DOHH2 (cell line): ENCODE measurements at regions not wholly inside any gene's neighbourhood (a gene's known extent, or its start where the extent isn't known, plus 50 kb on each side); places are given as distances from the start of the nearest gene placed in this dataset.

Experiments used
- H3F3A ChIP-seq: fragments of 200-600 bp; sonication (generic), shearing (Covaris generic); 2 replicates; pipeline ENCODE4 v1.6.0; 2016; ENCODE audit warnings: antibody characterized with exemption, mild to moderate bottlenecking; ENCODE audit not compliant: control insufficient read depth, insufficient read depth
- H3K27ac ChIP-seq: fragments of 200-600 bp; sonication (generic); 2 replicates; pipeline ENCODE4 v1.5.1; 2014; ENCODE audit warnings: low read depth, mild to moderate bottlenecking, low read length, moderate library complexity
- H3K27me3 ChIP-seq: fragments of 200-600 bp; sonication (generic); 2 replicates; pipeline ENCODE4 v1.6.1; 2014; ENCODE audit warnings: mild to moderate bottlenecking, low read length, mixed read lengths; ENCODE audit not compliant: control insufficient read depth
- H3K36me3 ChIP-seq: fragments of 200-600 bp; sonication (generic); 2 replicates; pipeline ENCODE4 v1.6.1; 2014; ENCODE audit warnings: mild to moderate bottlenecking, low read length, moderate library complexity, mixed read lengths; ENCODE audit not compliant: control insufficient read depth
- H3K4me1 ChIP-seq: fragments of 200-600 bp; sonication (generic); 2 replicates; pipeline ENCODE4 v1.6.1; 2014; ENCODE audit warnings: mild to moderate bottlenecking, low read length, mixed read lengths; ENCODE audit not compliant: control insufficient read depth
- H3K4me2 ChIP-seq: fragments of 200-600 bp; sonication (generic); 2 replicates; pipeline ENCODE4 v1.6.0; 2014; ENCODE audit warnings: mild to moderate bottlenecking, low read length, moderate library complexity
- H3K4me3 ChIP-seq: fragments of 200-600 bp; sonication (generic); 2 replicates; pipeline ENCODE4 v1.5.1; 2014; ENCODE audit warnings: mild to moderate bottlenecking, low read length, mixed read lengths
- H3K79me2 ChIP-seq: fragments of 200-600 bp; sonication (generic); 2 replicates; pipeline ENCODE4 v1.6.1; 2014; ENCODE audit warnings: mild to moderate bottlenecking, low read length, mixed read lengths; ENCODE audit not compliant: control insufficient read depth
- H3K9me2 ChIP-seq: fragments of 200-600 bp; sonication (generic); replicated peaks from 2 replicates; pipeline ENCODE4 v1.6.1; 2014; ENCODE audit warnings: mild to moderate bottlenecking, low read length, mixed read lengths; ENCODE audit not compliant: control insufficient read depth
- H3K9me3 ChIP-seq: fragments of 200-600 bp; sonication (generic); 2 replicates; pipeline ENCODE4 v1.6.1; 2014; ENCODE audit warnings: antibody characterized with exemption, low read length, mixed read lengths; ENCODE audit not compliant: control insufficient read depth, insufficient read depth
- H4K20me1 ChIP-seq: fragments of 200-600 bp; sonication (generic); 2 replicates; pipeline ENCODE4 v1.6.0; 2014; ENCODE audit warnings: low read depth, mild to moderate bottlenecking, antibody characterized with exemption, low read length, moderate library complexity; ENCODE audit not compliant: control insufficient read depth, insufficient read depth
- EZH2phosphoT487 ChIP-seq: fragments of 200-600 bp; sonication (generic); IDR thresholded peaks from 2 replicates; pipeline ENCODE4 v1.6.1; 2017; ENCODE audit warnings: borderline replicate concordance, mild to moderate bottlenecking, antibody characterized with exemption, low read length, moderate library complexity, mixed read lengths
- TF ChIP-seq, protein P1 (sequence below): fragments of 200-600 bp; sonication (generic); IDR thresholded peaks from one replicate; pipeline ENCODE4 v1.5.1; 2014; ENCODE audit warnings: antibody characterized with exemption, mild to moderate bottlenecking, low read depth, low read length; ENCODE audit not compliant: poor library complexity, severe bottlenecking

DNA sequence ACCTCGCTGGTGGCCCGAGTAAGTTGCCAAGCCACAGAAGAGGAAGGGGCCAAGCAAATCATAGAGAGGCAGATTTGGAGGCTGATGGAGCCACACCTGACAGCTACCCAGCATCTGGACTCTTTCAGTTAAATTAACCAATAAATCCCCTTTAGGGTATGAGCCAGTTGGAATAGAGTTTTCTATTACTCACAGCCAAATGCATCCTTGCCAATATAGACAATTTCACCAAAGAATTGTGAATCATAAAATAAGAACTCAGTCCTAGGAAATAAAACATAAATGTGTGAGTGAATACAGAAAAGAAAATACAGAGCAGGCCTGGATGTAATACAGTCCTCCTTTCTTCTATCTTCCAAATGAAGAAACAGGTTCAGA, 161.6 kb upstream of the ANKRD28 start:
- no peaks in the 10 kb centered on the region for H4K20me1 ChIP-seq
- TF ChIP-seq, protein P1, sequence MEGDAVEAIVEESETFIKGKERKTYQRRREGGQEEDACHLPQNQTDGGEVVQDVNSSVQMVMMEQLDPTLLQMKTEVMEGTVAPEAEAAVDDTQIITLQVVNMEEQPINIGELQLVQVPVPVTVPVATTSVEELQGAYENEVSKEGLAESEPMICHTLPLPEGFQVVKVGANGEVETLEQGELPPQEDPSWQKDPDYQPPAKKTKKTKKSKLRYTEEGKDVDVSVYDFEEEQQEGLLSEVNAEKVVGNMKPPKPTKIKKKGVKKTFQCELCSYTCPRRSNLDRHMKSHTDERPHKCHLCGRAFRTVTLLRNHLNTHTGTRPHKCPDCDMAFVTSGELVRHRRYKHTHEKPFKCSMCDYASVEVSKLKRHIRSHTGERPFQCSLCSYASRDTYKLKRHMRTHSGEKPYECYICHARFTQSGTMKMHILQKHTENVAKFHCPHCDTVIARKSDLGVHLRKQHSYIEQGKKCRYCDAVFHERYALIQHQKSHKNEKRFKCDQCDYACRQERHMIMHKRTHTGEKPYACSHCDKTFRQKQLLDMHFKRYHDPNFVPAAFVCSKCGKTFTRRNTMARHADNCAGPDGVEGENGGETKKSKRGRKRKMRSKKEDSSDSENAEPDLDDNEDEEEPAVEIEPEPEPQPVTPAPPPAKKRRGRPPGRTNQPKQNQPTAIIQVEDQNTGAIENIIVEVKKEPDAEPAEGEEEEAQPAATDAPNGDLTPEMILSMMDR = no peak
- no peak for TF ChIP-seq EZH2phosphoT487
- no peaks in the 10 kb centered on the region for H3K79me2 ChIP-seq
- H3K9me2 ChIP-seq = no peaks in the 10 kb centered on the region
- H3F3A ChIP-seq = no peaks in the 10 kb centered on the region
- no peak overlapping the region for H3K4me3 ChIP-seq
- H3K27me3 ChIP-seq = no peaks in the 10 kb centered on the region
- no peaks in the 10 kb centered on the region for H3K4me1 ChIP-seq
- no peak overlapping the region for H3K27ac ChIP-seq
- H3K36me3 ChIP-seq = no peaks in the 10 kb centered on the region
- no peak overlapping the region for H3K4me2 ChIP-seq
- no peaks in the 10 kb centered on the region for H3K9me3 ChIP-seq

DNA sequence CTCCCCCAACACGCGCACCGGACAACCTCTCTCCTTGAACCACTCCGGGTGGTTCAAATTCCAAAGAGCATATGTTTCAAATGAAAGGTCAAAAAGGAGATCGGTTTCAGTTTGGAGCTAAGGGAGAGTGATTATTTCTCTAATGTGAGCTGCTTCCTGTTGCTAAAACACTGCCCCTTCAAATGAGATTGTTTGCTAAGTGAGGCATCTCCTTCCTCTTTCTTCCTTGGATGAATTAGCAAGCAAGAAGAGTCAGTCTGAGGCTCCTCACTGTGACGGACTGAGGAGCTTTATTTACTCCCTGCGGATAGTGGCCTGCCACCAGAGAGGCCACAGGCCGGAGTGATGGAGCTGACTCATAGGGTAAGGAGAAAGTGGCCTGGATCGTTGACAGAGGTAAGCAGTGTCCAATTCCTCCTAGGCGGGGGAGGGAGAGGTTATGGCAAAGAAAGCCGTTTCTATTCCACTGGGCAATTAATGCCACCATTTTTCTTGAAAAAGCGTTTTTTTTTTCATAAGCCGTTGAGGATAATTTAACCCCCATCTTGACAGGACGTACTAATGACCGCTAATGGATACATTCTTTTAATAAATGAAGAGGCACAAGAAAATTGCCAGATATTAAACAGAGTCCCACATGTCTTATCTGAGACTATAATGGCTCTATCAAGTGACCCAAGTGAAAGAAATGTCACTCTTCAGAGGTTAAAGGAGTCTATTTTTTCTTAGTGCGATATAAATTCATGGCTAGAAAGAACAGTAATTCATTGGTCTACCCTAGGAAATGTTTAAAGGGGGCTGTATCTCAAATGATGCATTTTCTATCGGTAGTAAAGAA, 167.0 kb upstream of the ANKRD28 start:
- no peaks in the 10 kb centered on the region for H3K9me2 ChIP-seq
- H3K27ac ChIP-seq = no peak overlapping the region
- H3K4me1 ChIP-seq = no peaks in the 10 kb centered on the region
- H3K79me2 ChIP-seq = no peaks in the 10 kb centered on the region
- H3K4me3 ChIP-seq = no peak overlapping the region
- H3K27me3 ChIP-seq = no peaks in the 10 kb centered on the region
- H3K4me2 ChIP-seq = no peak overlapping the region
- H3K36me3 ChIP-seq = no peaks in the 10 kb centered on the region
- H4K20me1 ChIP-seq = no peaks in the 10 kb centered on the region
- H3K9me3 ChIP-seq = no peaks in the 10 kb centered on the region
- H3F3A ChIP-seq = no peaks in the 10 kb centered on the region
- no peak for TF ChIP-seq EZH2phosphoT487
- TF ChIP-seq, protein P1 = no peak

DNA sequence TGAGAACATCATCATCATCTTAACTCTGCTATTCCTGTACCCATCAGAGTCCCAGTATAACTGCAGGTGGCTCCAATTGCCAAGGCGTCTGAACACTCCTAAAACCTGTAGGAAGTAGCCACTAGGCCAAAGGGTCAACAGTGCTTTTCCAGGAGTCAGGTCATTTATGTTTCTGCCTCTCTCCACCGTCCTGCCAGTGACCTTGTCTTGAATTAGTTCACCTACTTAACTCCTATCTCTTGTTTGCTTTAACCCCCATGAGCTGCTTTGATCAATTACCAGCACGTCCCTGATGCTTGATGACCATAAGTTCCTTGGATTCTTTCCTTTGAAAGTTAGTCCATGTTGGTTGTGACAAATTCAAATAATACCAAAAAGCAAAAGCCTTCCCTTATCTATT, 169.8 kb upstream of the ANKRD28 start:
- Histone ChIP-seq H4K20me1 (no peaks in the 10 kb centered on the region), H3K27me3 (no peaks in the 10 kb centered on the region), H3K4me2 (no peak overlapping the region), H3F3A (no peaks in the 10 kb centered on the region), H3K79me2 (no peaks in the 10 kb centered on the region), H3K4me1 (no peaks in the 10 kb centered on the region), H3K9me3 (no peaks in the 10 kb centered on the region), H3K36me3 (no peaks in the 10 kb centered on the region), H3K4me3 (no peak overlapping the region), H3K27ac (no peak overlapping the region), H3K9me2 (no peaks in the 10 kb centered on the region)
- TF ChIP-seq EZH2phosphoT487 = no peak

DNA sequence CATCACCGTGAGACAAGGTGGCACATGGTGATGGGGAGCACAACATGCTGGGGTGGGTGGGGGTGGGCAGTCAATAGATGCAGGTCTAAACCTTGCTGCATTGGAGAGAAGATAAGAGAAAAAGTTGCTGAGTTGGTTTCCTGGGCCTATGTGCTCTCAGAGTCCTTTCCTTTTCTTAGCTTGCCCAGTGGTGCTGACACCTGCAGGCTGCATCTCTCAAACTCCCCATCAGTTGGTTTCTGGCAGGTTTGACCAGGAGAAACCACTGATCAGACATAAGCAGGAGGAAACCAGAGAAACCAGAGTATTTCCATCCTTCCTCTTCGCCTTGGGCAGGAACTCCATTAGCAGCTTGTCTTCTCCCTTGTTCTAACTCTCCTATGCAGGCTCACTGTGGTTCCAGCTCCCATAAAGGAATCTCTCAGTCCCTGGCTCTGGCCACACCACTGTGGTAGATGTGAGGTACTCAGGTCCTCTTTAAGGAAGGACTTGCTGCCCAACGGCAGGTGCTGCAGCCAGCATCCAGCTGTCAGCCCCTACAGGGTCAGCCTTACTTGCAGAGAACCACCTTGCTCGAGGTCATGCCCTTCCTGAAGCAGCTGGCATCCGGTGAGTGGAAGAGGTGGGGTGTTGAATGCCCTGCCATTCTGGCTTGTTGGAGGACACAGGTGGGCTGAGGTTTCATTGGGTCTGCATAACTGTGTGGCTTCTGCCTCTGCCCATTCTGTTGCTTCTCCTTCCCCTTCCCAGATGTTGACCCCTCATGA, 172.3 kb upstream of the ANKRD28 start:
- Histone ChIP-seq H3K4me3 (no peak overlapping the region), H4K20me1 (no peaks in the 10 kb centered on the region), H3K27ac (no peak overlapping the region)

More for the DNA sequence above, 172.3 kb upstream of the ANKRD28 start:
- Histone ChIP-seq H3K27me3 (no peaks in the 10 kb centered on the region), H3K79me2 (no peaks in the 10 kb centered on the region), H3F3A (no peaks in the 10 kb centered on the region), H3K4me2 (no peak overlapping the region), H3K4me1 (no peaks in the 10 kb centered on the region), H3K9me3 (no peaks in the 10 kb centered on the region), H3K36me3 (no peaks in the 10 kb centered on the region), H3K9me2 (no peaks in the 10 kb centered on the region)
- no peak for TF ChIP-seq EZH2phosphoT487
